IMR-90 (cell line): ENCODE measurements at regions not wholly inside any gene's neighbourhood (a gene's known extent, or its start where the extent isn't known, plus 50 kb on each side); places are given as distances from the start of the nearest gene placed in this dataset.

ENCODE experiments used
- ATAC-seq: fragments of 200-7000 bp; cut with Tn5 transposase; 2 replicates; pipeline ENCODE4 v1.9.1; 2020; ENCODE audit warnings: low read depth, mild to moderate bottlenecking, moderate library complexity
- BruUV-seq: library from RNA; stranded (reverse); fragments of 400-500 nt; replicated peaks from 2 replicates; lab custom pipeline; 2021; lab: Mats Ljungman, UMichigan
- CTCF ChIA-PET: fragments of 300-600 bp; formaldehyde crosslinking; extraction: SDS; loops from one replicate; lab custom pipeline; 2021; ENCODE audit warnings: antibody characterized with exemption; lab: Yijun Ruan, JAX
- POLR2A ChIA-PET: fragments of 300-600 bp; sonication (Branson Sonifier 250); formaldehyde crosslinking; loops from one replicate; lab custom pipeline; 2022; ENCODE audit warnings: antibody characterized with exemption; ENCODE audit not compliant: unreplicated experiment; lab: Charles Lee
- DNase-seq: peaks from one replicate; pipeline ENCODE4 v3.0.0; 2013
- H2AFZ ChIP-seq: replicated peaks from 2 replicates; pipeline ENCODE3; 2013; ENCODE audit warnings: low read length, mild to moderate bottlenecking; ENCODE audit not compliant: poor library complexity
- H2AK5ac ChIP-seq: 2 replicates; pipeline ENCODE4 v1.6.1; 2013; ENCODE audit warnings: low read depth, low read length, inconsistent platforms
- H2AK9ac ChIP-seq: replicated peaks from 2 replicates; pipeline ENCODE3; 2013; ENCODE audit warnings: mild to moderate bottlenecking, low read depth, low read length, moderate library complexity; ENCODE audit not compliant: poor library complexity
- H2BK120ac ChIP-seq: 2 replicates; pipeline ENCODE4 v1.6.1; 2013; ENCODE audit warnings: low read depth, low read length, inconsistent platforms
- H2BK15ac ChIP-seq: 3 replicates; pipeline ENCODE4 v1.6.1; 2013; ENCODE audit warnings: low read depth, low read length, inconsistent platforms
- H2BK20ac ChIP-seq: 2 replicates; pipeline ENCODE4 v1.6.1; 2013; ENCODE audit warnings: low read depth, mild to moderate bottlenecking, inconsistent platforms, low read length, moderate library complexity
- H2BK5ac ChIP-seq: 2 replicates; pipeline ENCODE4 v1.6.1; 2013; ENCODE audit warnings: mild to moderate bottlenecking, low read depth, low read length, inconsistent platforms; ENCODE audit not compliant: poor library complexity, severe bottlenecking
- H3K14ac ChIP-seq: replicated peaks from 2 replicates; pipeline ENCODE4 v1.6.1; 2013; ENCODE audit warnings: low read depth, low read length, inconsistent platforms
- H3K18ac ChIP-seq: 2 replicates; pipeline ENCODE4 v1.6.1; 2013; ENCODE audit warnings: low read depth, low read length, control low read depth
- H3K23ac ChIP-seq: 2 replicates; pipeline ENCODE4 v1.6.1; 2013; ENCODE audit warnings: low read depth, low read length, inconsistent platforms
- H3K27ac ChIP-seq: 2 replicates; pipeline ENCODE4 v1.5.1; 2013; ENCODE audit warnings: mild to moderate bottlenecking, control low read depth, low read length; ENCODE audit not compliant: insufficient read depth
- H3K27me3 ChIP-seq: 2 replicates; pipeline ENCODE4 v1.6.1; 2013; ENCODE audit warnings: low read length; ENCODE audit not compliant: control insufficient read depth, insufficient read depth
- H3K36me3 ChIP-seq: 2 replicates; pipeline ENCODE4 v1.6.1; 2013; ENCODE audit warnings: low read length, mixed read lengths; ENCODE audit not compliant: control insufficient read depth, insufficient read depth
- H3K4ac ChIP-seq: 2 replicates; pipeline ENCODE4 v1.6.1; 2013; ENCODE audit warnings: low read depth, low read length, inconsistent platforms
- H3K4me1 ChIP-seq: 2 replicates; pipeline ENCODE4 v1.6.1; 2013; ENCODE audit warnings: low read length, mixed read lengths; ENCODE audit not compliant: control insufficient read depth, insufficient read depth
- H3K4me2 ChIP-seq: 2 replicates; pipeline ENCODE4 v1.6.1; 2013; ENCODE audit warnings: low read depth, mild to moderate bottlenecking, control low read depth, low read length, moderate library complexity
- H3K4me3 ChIP-seq: 2 replicates; pipeline ENCODE4 v1.5.1; 2013; ENCODE audit warnings: low read depth, mild to moderate bottlenecking, control low read depth, low read length, moderate library complexity; ENCODE audit not compliant: insufficient read depth
- H3K56ac ChIP-seq: 2 replicates; pipeline ENCODE4 v1.6.1; 2013; ENCODE audit warnings: low read length, inconsistent platforms; ENCODE audit not compliant: insufficient read depth; ENCODE audit errors: extremely low read depth
- H3K79me1 ChIP-seq, 2 experiments: 2 replicates each; pipeline ENCODE4 v1.6.1; 2013; ENCODE audit warnings: low read length in 2 of 2, inconsistent platforms in 1 of 2, low read depth in 1 of 2
- H3K9ac ChIP-seq: 2 replicates; pipeline ENCODE4 v1.6.1; 2013; ENCODE audit warnings: low read depth, low read length, control low read depth
- H3K9me1 ChIP-seq: 2 replicates; pipeline ENCODE4 v1.6.1; 2013; ENCODE audit warnings: low read length, inconsistent platforms; ENCODE audit not compliant: insufficient read depth
- H3K9me3 ChIP-seq: 2 replicates; pipeline ENCODE4 v1.6.1; 2013; ENCODE audit warnings: low read length; ENCODE audit not compliant: control insufficient read depth, insufficient read depth
- H4K20me1 ChIP-seq: 2 replicates; pipeline ENCODE4 v1.6.1; 2013; ENCODE audit warnings: low read length, inconsistent platforms; ENCODE audit not compliant: insufficient read depth
- H4K5ac ChIP-seq: 2 replicates; pipeline ENCODE4 v1.6.1; 2013; ENCODE audit warnings: mild to moderate bottlenecking, low read depth, low read length, control low read depth
- H4K8ac ChIP-seq, 2 experiments: 2 replicates each; pipeline ENCODE4 v1.6.1; 2013; ENCODE audit warnings: low read depth in 2 of 2, low read length in 2 of 2, control low read depth in 1 of 2, inconsistent platforms in 1 of 2
- H4K91ac ChIP-seq: 2 replicates; pipeline ENCODE4 v1.6.1; 2013; ENCODE audit warnings: low read depth, low read length, inconsistent platforms; ENCODE audit not compliant: insufficient read depth
- BHLHE40 ChIP-seq: fragments of 150-350 bp; IDR thresholded peaks from 2 replicates; pipeline ENCODE4 v1.6.1; 2016; ENCODE audit warnings: mild to moderate bottlenecking, low read depth, low read length
- CEBPB ChIP-seq: IDR thresholded peaks from 2 replicates; pipeline ENCODE4 v1.6.1; 2012; ENCODE audit warnings: low read depth, low read length, improper control_type of control experiment
- CHD1 ChIP-seq: IDR thresholded peaks from 2 replicates; pipeline ENCODE4 v1.6.1; 2012; ENCODE audit warnings: low read depth, low read length, improper control_type of control experiment
- MAFK ChIP-seq: IDR thresholded peaks from 2 replicates; pipeline ENCODE4 v1.6.1; 2012; ENCODE audit warnings: low read depth, low read length, improper control_type of control experiment
- MAZ ChIP-seq: IDR thresholded peaks from 2 replicates; pipeline ENCODE4 v1.6.1; 2012; ENCODE audit warnings: low read depth, mild to moderate bottlenecking, low read length, improper control_type of control experiment, moderate library complexity, borderline replicate concordance
- MXI1 ChIP-seq: IDR thresholded peaks from 2 replicates; pipeline ENCODE4 v1.6.1; 2012; ENCODE audit warnings: low read depth, mild to moderate bottlenecking, low read length, moderate library complexity, borderline replicate concordance
- NFE2L2 ChIP-seq: fragments of 150-350 bp; IDR thresholded peaks from 2 replicates; pipeline ENCODE4 v1.6.1; 2016; ENCODE audit warnings: low read depth, mild to moderate bottlenecking, low read length
- POLR2A ChIP-seq: IDR thresholded peaks from 2 replicates; pipeline ENCODE4 v1.6.1; 2012; ENCODE audit warnings: mild to moderate bottlenecking, low read depth, low read length
- RAD21 ChIP-seq: IDR thresholded peaks from 2 replicates; pipeline ENCODE4 v1.6.1; 2012; ENCODE audit warnings: low read length, improper control_type of control experiment
- RCOR1 ChIP-seq: IDR thresholded peaks from 2 replicates; pipeline ENCODE4 v1.6.1; 2012; ENCODE audit warnings: mild to moderate bottlenecking, low read length, improper control_type of control experiment; ENCODE audit not compliant: insufficient replicate concordance
- RFX5 ChIP-seq: IDR thresholded peaks from 2 replicates; pipeline ENCODE4 v1.8.0; 2012; ENCODE audit warnings: low read depth, mild to moderate bottlenecking, low read length, moderate library complexity
- WGBS, 2 experiments: methylation state at CpG; one replicate each; pipeline versions ENCODE4 v1.1.5 to v1.1.7; 2013; ENCODE audit warnings: missing lambda C conversion rate in 2 of 2; ENCODE audit not compliant: insufficient read length in 1 of 2; ENCODE audit errors: extremely low coverage in 2 of 2; 5-methylcytosine and 5-hydroxymethylcytosine counted together
- dilution Hi-C: fragments of 300-500 bp; cut with HindIII; formaldehyde crosslinking; loops from one replicate; pipeline ENCODE4 v1.14.3; 2018; ENCODE audit warnings: low sequenced_read_pairs; ENCODE audit not compliant: unreplicated experiment
- in situ Hi-C: fragments of 300-500 bp; cut with MboI; formaldehyde crosslinking; loops from 3 replicates; pipeline ENCODE4 v1.14.3; 2019; ENCODE audit warnings: low sequenced_read_pairs, inconsistent platforms, mixed read lengths
- intact Hi-C: fragments of 100-400 bp; cut with micrococcal nuclease; formaldehyde crosslinking; loops from 2 replicates; pipeline ENCODE4 v1.10.0; 2022

DNA sequence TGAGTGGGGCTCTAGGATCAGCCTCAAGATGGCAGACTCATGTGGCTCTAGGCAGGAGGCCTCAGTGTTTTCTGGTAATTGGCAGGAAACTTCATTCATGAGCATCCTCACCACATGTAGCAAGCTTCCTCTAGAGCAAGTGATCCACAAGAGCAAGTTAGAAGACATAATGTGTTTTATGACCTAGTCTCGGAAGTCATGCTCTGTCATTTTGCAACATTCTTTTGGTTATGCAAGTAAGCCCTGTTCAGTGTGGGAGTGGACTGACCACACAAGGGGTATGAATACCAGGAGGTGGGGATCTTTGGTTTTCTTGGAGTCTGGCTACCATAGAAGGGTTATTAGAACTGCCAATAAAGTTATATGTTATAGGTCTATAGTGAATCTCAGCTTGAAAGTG, 66.8 kb upstream of the STK39 start:
- Histone ChIP-seq H3K9ac (no peak overlapping the region), H4K8ac (no peak overlapping the region), H3K4me1 (peaks cover 4% of the 10 kb centered on the region; the same call in 1 of the 2 replicates), H4K91ac (no peak overlapping the region), H2BK15ac (no peak overlapping the region), H3K27ac (no peak overlapping the region), H3K9me3 (no peaks in the 10 kb centered on the region), H2BK5ac (no peak overlapping the region), H3K56ac (no peak overlapping the region), H3K14ac (no peak overlapping the region), H3K79me1 (no peaks in the 10 kb centered on the region), H3K9me1 (no peaks in the 10 kb centered on the region), H2AK5ac (no peak overlapping the region), H3K23ac (no peak overlapping the region), H2AK9ac (no peak overlapping the region), H3K36me3 (no peaks in the 10 kb centered on the region), H2BK120ac (no peak overlapping the region), H3K4me2 (no peak overlapping the region), H3K4ac (no peak overlapping the region), H3K18ac (no peak overlapping the region), H3K4me3 (no peak overlapping the region), H3K27me3 (no peaks in the 10 kb centered on the region), H4K5ac (no peak overlapping the region), H4K20me1 (no peaks in the 10 kb centered on the region), H2AFZ (no peak overlapping the region), H2BK20ac (no peak overlapping the region)
- TF ChIP-seq NFE2L2 (no peak), MXI1 (no peak), CEBPB (no peak), MAFK (no peak), RAD21 (no peak), RFX5 (no peak), MAZ (no peak), POLR2A (no peak), BHLHE40 (no peak), CHD1 (no peak), RCOR1 (no peak)
- intact Hi-C loops, result no loop called here
- POLR2A ChIA-PET, result no interaction called here
- BruUV-seq, result no TSS peak
- ATAC-seq (no peak), DNase-seq (no peak)
- in situ Hi-C loops, result no loop called here
- WGBS, 2 experiments, result no CpG with 5 or more reads among the region's 1 CpG
- dilution Hi-C loops, result no loop called here
- CTCF ChIA-PET, result no interaction called here
